ENCODE measurements at regions not wholly inside any gene's neighbourhood (a gene's known extent, or its start where the extent isn't known, plus 50 kb on each side); places are given as distances from the start of the nearest gene placed in this dataset.

GRCh38 chr2:39933196-39933595 is 154.1 kb upstream of the THUMPD2 start:
- TF ChIP-seq TAF1 (IDR thresholded peaks at IDR 0.05; ENCODE audit: borderline replicate concordance, insufficient read depth, low read length) (no peak), POLR2AphosphoS5 (IDR thresholded peaks at IDR 0.05; ENCODE audit: low read depth, low read length) (no peak), REST (IDR thresholded peaks at IDR 0.05; ENCODE audit: insufficient read depth in 1 of 2, low read depth in 2 of 2, low read length in 2 of 2) (no peak), SIN3A (IDR thresholded peaks at IDR 0.05; ENCODE audit: borderline replicate concordance, insufficient read depth, low read length) (no peak)
